22Rv1 (cell line): ENCODE measurements at regions not wholly inside any gene's neighbourhood (a gene's known extent, or its start where the extent isn't known, plus 50 kb on each side); places are given as distances from the start of the nearest gene placed in this dataset.

Source experiments
- H3K27ac ChIP-seq: fragments of 450-650 bp; 2 replicates; pipeline ENCODE4 v1.5.1; 2017
- CTCF ChIP-seq: fragments of 450-650 bp; IDR thresholded peaks from 2 replicates; pipeline ENCODE4 v1.5.1; 2017; ENCODE audit warnings: mild to moderate bottlenecking
- ZFX ChIP-seq: fragments of 450-650 bp; IDR thresholded peaks from 2 replicates; pipeline ENCODE4 v1.6.1; 2017; ENCODE audit warnings: antibody characterized with exemption, borderline replicate concordance

- no peak overlapping the region for H3K27ac ChIP-seq
- TF ChIP-seq ZFX (no peak), CTCF (peak; percentile 65)
Observed at GRCh38 chr6:50128420-50129005, 78.8 kb upstream of the DEFB112 start.

GRCh38 chr6:50135968-50136367 is 86.2 kb upstream of the DEFB112 start:
- no peak overlapping the region for H3K27ac ChIP-seq
- TF ChIP-seq ZFX = no peak
- TF ChIP-seq CTCF = no peak

GRCh38 chr6:50141100-50141499 is 91.4 kb upstream of the DEFB112 start:
- TF ChIP-seq CTCF = no peak
- no peak for TF ChIP-seq ZFX
- H3K27ac ChIP-seq = no peak overlapping the region

- no peak overlapping the region for H3K27ac ChIP-seq
- TF ChIP-seq CTCF = no peak
- TF ChIP-seq ZFX = no peak
Observed at GRCh38 chr6:50143011-50143719, 93.4 kb upstream of the DEFB112 start.

- H3K27ac ChIP-seq = no peak overlapping the region
- TF ChIP-seq CTCF (peak; percentile 79), ZFX (no peak)
Observed at GRCh38 chr6:50145125-50145524, 95.4 kb upstream of the DEFB112 start.

- no peak overlapping the region for H3K27ac ChIP-seq
- no peak for TF ChIP-seq ZFX
- TF ChIP-seq CTCF = no peak
Observed at GRCh38 chr6:50147371-50147770, 97.6 kb upstream of the DEFB112 start.

GRCh38 chr6:50180646-50181045 is 130.9 kb upstream of the DEFB112 start:
- no peak overlapping the region for H3K27ac ChIP-seq
- TF ChIP-seq CTCF = no peak
- TF ChIP-seq ZFX = no peak
